ENCODE measurements at regions not wholly inside any gene's neighbourhood (a gene's known extent, or its start where the extent isn't known, plus 50 kb on each side); places are given as distances from the start of the nearest gene placed in this dataset.

GRCh38 chr4:96708766-96709165 lies 868.9 kb downstream of the PDHA2 start:
- intact Hi-C loops (cut with micrococcal nuclease; ENCODE audit: unreplicated experiment) = no loop called here
- H3K4me1 ChIP-seq (ENCODE audit: insufficient read depth, low read length, poor library complexity, severe bottlenecking) = no peaks in the 10 kb centered on the region

GRCh38 chr4:96713271-96713850 lies 873.5 kb downstream of the PDHA2 start:
- H3K4me3 ChIP-seq (ENCODE audit: low read depth, low read length, poor library complexity, severe bottlenecking) = no peak overlapping the region
- H3K27ac ChIP-seq (ENCODE audit: low read depth, low read length, poor library complexity, severe bottlenecking) = no peak overlapping the region
- intact Hi-C loops (cut with micrococcal nuclease; ENCODE audit: unreplicated experiment) = no loop called here
- H3K4me1 ChIP-seq (ENCODE audit: insufficient read depth, low read length, poor library complexity, severe bottlenecking) = no peaks in the 10 kb centered on the region
- CTCF ChIA-PET = no interaction called here
- peak; percentile 7 for DNase-seq (ENCODE audit: low spot score)
- POLR2A ChIA-PET (ENCODE audit: low non-redundant PET) = no interaction called here
- H3K9me3 ChIP-seq (ENCODE audit: low read depth, low read length, poor library complexity, severe bottlenecking) = no peaks in the 10 kb centered on the region
- BruUV-seq (replicated peaks) = no TSS peak
- TF ChIP-seq CTCF (conservative IDR thresholded peaks at IDR 0.05; ENCODE audit: low read depth, low read length) = no peak
- no peak for TF ChIP-seq EZH2 (IDR thresholded peaks at IDR 0.05; ENCODE audit: borderline replicate concordance, low read depth, low read length, poor library complexity, severe bottlenecking)
- H3K36me3 ChIP-seq (ENCODE audit: insufficient read depth, low read length, poor library complexity, severe bottlenecking) = no peaks in the 10 kb centered on the region
- H3K27me3 ChIP-seq (replicated peaks; ENCODE audit: insufficient read depth, low read depth, low read length, poor library complexity) = no peaks in the 10 kb centered on the region

More at GRCh38 chr4:96708766-96709165, 868.9 kb downstream of the PDHA2 start:
- TF ChIP-seq EZH2 (IDR thresholded peaks at IDR 0.05; ENCODE audit: borderline replicate concordance, low read depth, low read length, poor library complexity, severe bottlenecking) = no peak
- no peak for TF ChIP-seq CTCF (conservative IDR thresholded peaks at IDR 0.05; ENCODE audit: low read depth, low read length)
- Histone ChIP-seq H3K36me3 (ENCODE audit: insufficient read depth, low read length, poor library complexity, severe bottlenecking) (no peaks in the 10 kb centered on the region), H3K27me3 (replicated peaks; ENCODE audit: insufficient read depth, low read depth, low read length, poor library complexity) (no peaks in the 10 kb centered on the region), H3K4me3 (ENCODE audit: low read depth, low read length, poor library complexity, severe bottlenecking) (no peak overlapping the region), H3K9me3 (ENCODE audit: low read depth, low read length, poor library complexity, severe bottlenecking) (no peaks in the 10 kb centered on the region), H3K27ac (ENCODE audit: low read depth, low read length, poor library complexity, severe bottlenecking) (no peak overlapping the region)
- DNase-seq (ENCODE audit: low spot score) = no peak
- ChIA-PET CTCF (no interaction called here), POLR2A (ENCODE audit: low non-redundant PET) (no interaction called here)
- no TSS peak for BruUV-seq (replicated peaks)

- Histone ChIP-seq H3K27me3 (replicated peaks; ENCODE audit: insufficient read depth, low read depth, low read length, poor library complexity) (no peaks in the 10 kb centered on the region), H3K4me1 (ENCODE audit: insufficient read depth, low read length, poor library complexity, severe bottlenecking) (no peaks in the 10 kb centered on the region), H3K4me3 (ENCODE audit: low read depth, low read length, poor library complexity, severe bottlenecking) (no peak overlapping the region), H3K27ac (ENCODE audit: low read depth, low read length, poor library complexity, severe bottlenecking) (no peak overlapping the region), H3K9me3 (ENCODE audit: low read depth, low read length, poor library complexity, severe bottlenecking) (no peaks in the 10 kb centered on the region), H3K36me3 (ENCODE audit: insufficient read depth, low read length, poor library complexity, severe bottlenecking) (no peaks in the 10 kb centered on the region)
- ChIA-PET CTCF (interaction anchor here (0.6 kb wide), 1 partner anchor 375 kb away, joined by 6 read pairs; no protein-coding TSS in a partner anchor), POLR2A (ENCODE audit: low non-redundant PET) (no interaction called here)
- TF ChIP-seq CTCF (conservative IDR thresholded peaks at IDR 0.05; ENCODE audit: low read depth, low read length) (no peak), EZH2 (IDR thresholded peaks at IDR 0.05; ENCODE audit: borderline replicate concordance, low read depth, low read length, poor library complexity, severe bottlenecking) (no peak)
- peak; percentile 1 for DNase-seq (ENCODE audit: low spot score)
- BruUV-seq (replicated peaks) = no TSS peak
- intact Hi-C loops (cut with micrococcal nuclease; ENCODE audit: unreplicated experiment) = no loop called here
Observed at GRCh38 chr4:96729641-96730040, 889.7 kb downstream of the PDHA2 start.

Measured in A673 (cell line).